Neural cell (in vitro differentiated cells): ENCODE measurements at regions not wholly inside any gene's neighbourhood (a gene's known extent, or its start where the extent isn't known, plus 50 kb on each side); places are given as distances from the start of the nearest gene placed in this dataset.

Experiments used
- H2AFZ ChIP-seq: fragments of 200-600, 300-800 bp; sonication (generic), shearing (Covaris generic); 2 replicates; pipeline ENCODE4 v1.6.0; 2014; ENCODE audit warnings: low read depth, mild to moderate bottlenecking, antibody characterized with exemption, low read length, moderate library complexity
- H3F3A ChIP-seq: fragments of 200-600 bp; shearing (Covaris generic); 2 replicates; pipeline ENCODE4 v1.6.1; 2016; ENCODE audit warnings: mild to moderate bottlenecking, moderate library complexity, mixed read lengths, antibody characterized with exemption, low read length; ENCODE audit not compliant: insufficient read depth, poor library complexity, severe bottlenecking
- H3K27ac ChIP-seq: fragments of 200-600, 300-800 bp; sonication (generic), shearing (Covaris generic); 2 replicates; pipeline ENCODE4 v1.5.1; 2014; ENCODE audit warnings: mild to moderate bottlenecking, low read length, moderate library complexity
- H3K27me3 ChIP-seq: fragments of 300-800, 200-600 bp; sonication (generic), shearing (Covaris generic); 2 replicates; pipeline ENCODE4 v1.6.0; 2014; ENCODE audit warnings: mild to moderate bottlenecking, low read depth, low read length, moderate library complexity; ENCODE audit not compliant: insufficient read depth
- H3K36me3 ChIP-seq: fragments of 300-800, 200-600 bp; sonication (generic), shearing (Covaris generic); 2 replicates; pipeline ENCODE4 v1.5.1; 2014; ENCODE audit warnings: mild to moderate bottlenecking, antibody characterized with exemption, low read length, moderate library complexity; ENCODE audit not compliant: insufficient read depth
- H3K4me2 ChIP-seq: fragments of 300-800, 200-600 bp; sonication (generic), shearing (Covaris generic); 2 replicates; pipeline ENCODE4 v1.6.0; 2014; ENCODE audit warnings: mild to moderate bottlenecking, low read length
- H3K4me3 ChIP-seq: fragments of 300-800, 200-600 bp; sonication (generic), shearing (Covaris generic); 2 replicates; pipeline ENCODE4 v1.5.1; 2014; ENCODE audit warnings: mild to moderate bottlenecking, low read length, moderate library complexity
- H3K79me2 ChIP-seq: fragments of 200-600 bp; shearing (Covaris generic); replicated peaks from 2 replicates; pipeline ENCODE4 v1.6.0; 2014; ENCODE audit warnings: mild to moderate bottlenecking, low read length, moderate library complexity; ENCODE audit not compliant: insufficient read depth
- H3K9ac ChIP-seq: fragments of 300-800, 200-600 bp; sonication (generic), shearing (Covaris generic); 2 replicates; pipeline ENCODE4 v1.6.1; 2016; ENCODE audit warnings: mild to moderate bottlenecking, low read length, mixed read lengths
- H3K9me2 ChIP-seq: fragments of 200-600 bp; shearing (Covaris generic); 2 replicates; pipeline ENCODE4 v1.6.1; 2016; ENCODE audit warnings: mild to moderate bottlenecking, low read length, mixed read lengths; ENCODE audit not compliant: insufficient read depth
- H3K9me3 ChIP-seq: fragments of 200-600, 300-800 bp; sonication (generic), shearing (Covaris generic); 2 replicates; pipeline ENCODE4 v1.6.1; 2016; ENCODE audit warnings: mild to moderate bottlenecking, mixed run types, low read length, moderate library complexity, mixed read lengths
- H4K20me1 ChIP-seq: fragments of 200-600 bp; shearing (Covaris generic); 2 replicates; pipeline ENCODE4 v1.6.1; 2016; ENCODE audit warnings: mild to moderate bottlenecking, mixed run types; ENCODE audit not compliant: insufficient read depth
- EP300 ChIP-seq: fragments of 450-650 bp; conservative IDR thresholded peaks from 2 replicates; pipeline ENCODE4 v1.6.1; 2014; ENCODE audit warnings: antibody characterized with exemption, mild to moderate bottlenecking, moderate library complexity; ENCODE audit not compliant: poor library complexity, severe bottlenecking
- EZH2 ChIP-seq: fragments of 200-600, 300-800 bp; shearing (Covaris generic), sonication (generic); IDR thresholded peaks from 2 replicates; pipeline ENCODE4 v1.6.1; 2014; ENCODE audit warnings: antibody characterized with exemption, low read length, borderline replicate concordance, mild to moderate bottlenecking; ENCODE audit not compliant: insufficient read depth, poor library complexity, severe bottlenecking
- MXI1 ChIP-seq: fragments of 450-650 bp; conservative IDR thresholded peaks from 2 replicates; pipeline ENCODE4 v1.6.1; 2014; ENCODE audit warnings: antibody characterized with exemption, mild to moderate bottlenecking; ENCODE audit not compliant: poor library complexity, severe bottlenecking
- POLR2AphosphoS5 ChIP-seq: IDR thresholded peaks from 2 replicates; pipeline ENCODE4 v1.6.1; 2012
- RAD21 ChIP-seq: fragments of 450-650 bp; conservative IDR thresholded peaks from 2 replicates; pipeline ENCODE4 v1.6.1; 2014; ENCODE audit warnings: antibody characterized with exemption, mild to moderate bottlenecking, moderate library complexity
- SMC3 ChIP-seq: fragments of 450-650 bp; conservative IDR thresholded peaks from 2 replicates; pipeline ENCODE4 v1.6.1; 2014; ENCODE audit warnings: antibody characterized with exemption, mild to moderate bottlenecking, moderate library complexity; ENCODE audit not compliant: poor library complexity
- TAF1 ChIP-seq: IDR thresholded peaks from 2 replicates; pipeline ENCODE4 v1.6.1; 2012; ENCODE audit warnings: low read depth
- TF ChIP-seq, protein P1 (sequence below): fragments of 450-650 bp; IDR thresholded peaks from 2 replicates; pipeline ENCODE4 v1.5.1; 2014; ENCODE audit warnings: antibody characterized with exemption, mild to moderate bottlenecking, moderate library complexity; ENCODE audit not compliant: poor library complexity, severe bottlenecking
- TF ChIP-seq, protein P2 (sequence below): IDR thresholded peaks from 2 replicates; pipeline ENCODE4 v1.6.1; 2012; ENCODE audit warnings: borderline replicate concordance

DNA sequence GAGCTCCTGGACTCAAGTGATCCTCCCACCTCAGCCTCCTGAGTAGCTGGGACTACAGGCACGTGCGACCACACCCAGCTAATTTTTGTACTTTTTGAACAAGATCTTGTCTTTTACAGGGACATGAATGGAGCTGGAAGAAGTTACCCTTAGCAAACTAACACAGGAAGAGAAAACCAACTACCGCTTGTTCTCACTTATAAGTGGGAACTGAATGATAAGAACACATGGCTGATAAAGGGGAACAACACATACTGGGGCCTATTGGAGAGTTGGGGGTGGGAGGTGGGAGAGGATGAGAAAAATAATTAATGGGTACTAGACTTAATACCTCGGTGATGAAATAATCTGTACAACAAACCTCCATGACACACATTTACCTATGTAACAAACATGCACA lies 70.9 kb upstream of the INHBA start:
- TF ChIP-seq, protein P1, sequence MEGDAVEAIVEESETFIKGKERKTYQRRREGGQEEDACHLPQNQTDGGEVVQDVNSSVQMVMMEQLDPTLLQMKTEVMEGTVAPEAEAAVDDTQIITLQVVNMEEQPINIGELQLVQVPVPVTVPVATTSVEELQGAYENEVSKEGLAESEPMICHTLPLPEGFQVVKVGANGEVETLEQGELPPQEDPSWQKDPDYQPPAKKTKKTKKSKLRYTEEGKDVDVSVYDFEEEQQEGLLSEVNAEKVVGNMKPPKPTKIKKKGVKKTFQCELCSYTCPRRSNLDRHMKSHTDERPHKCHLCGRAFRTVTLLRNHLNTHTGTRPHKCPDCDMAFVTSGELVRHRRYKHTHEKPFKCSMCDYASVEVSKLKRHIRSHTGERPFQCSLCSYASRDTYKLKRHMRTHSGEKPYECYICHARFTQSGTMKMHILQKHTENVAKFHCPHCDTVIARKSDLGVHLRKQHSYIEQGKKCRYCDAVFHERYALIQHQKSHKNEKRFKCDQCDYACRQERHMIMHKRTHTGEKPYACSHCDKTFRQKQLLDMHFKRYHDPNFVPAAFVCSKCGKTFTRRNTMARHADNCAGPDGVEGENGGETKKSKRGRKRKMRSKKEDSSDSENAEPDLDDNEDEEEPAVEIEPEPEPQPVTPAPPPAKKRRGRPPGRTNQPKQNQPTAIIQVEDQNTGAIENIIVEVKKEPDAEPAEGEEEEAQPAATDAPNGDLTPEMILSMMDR, result no peak
- TF ChIP-seq EZH2 (no peak), MXI1 (no peak), POLR2AphosphoS5 (no peak), EP300 (no peak), SMC3 (no peak), TAF1 (no peak), RAD21 (no peak)
- TF ChIP-seq, protein P2, sequence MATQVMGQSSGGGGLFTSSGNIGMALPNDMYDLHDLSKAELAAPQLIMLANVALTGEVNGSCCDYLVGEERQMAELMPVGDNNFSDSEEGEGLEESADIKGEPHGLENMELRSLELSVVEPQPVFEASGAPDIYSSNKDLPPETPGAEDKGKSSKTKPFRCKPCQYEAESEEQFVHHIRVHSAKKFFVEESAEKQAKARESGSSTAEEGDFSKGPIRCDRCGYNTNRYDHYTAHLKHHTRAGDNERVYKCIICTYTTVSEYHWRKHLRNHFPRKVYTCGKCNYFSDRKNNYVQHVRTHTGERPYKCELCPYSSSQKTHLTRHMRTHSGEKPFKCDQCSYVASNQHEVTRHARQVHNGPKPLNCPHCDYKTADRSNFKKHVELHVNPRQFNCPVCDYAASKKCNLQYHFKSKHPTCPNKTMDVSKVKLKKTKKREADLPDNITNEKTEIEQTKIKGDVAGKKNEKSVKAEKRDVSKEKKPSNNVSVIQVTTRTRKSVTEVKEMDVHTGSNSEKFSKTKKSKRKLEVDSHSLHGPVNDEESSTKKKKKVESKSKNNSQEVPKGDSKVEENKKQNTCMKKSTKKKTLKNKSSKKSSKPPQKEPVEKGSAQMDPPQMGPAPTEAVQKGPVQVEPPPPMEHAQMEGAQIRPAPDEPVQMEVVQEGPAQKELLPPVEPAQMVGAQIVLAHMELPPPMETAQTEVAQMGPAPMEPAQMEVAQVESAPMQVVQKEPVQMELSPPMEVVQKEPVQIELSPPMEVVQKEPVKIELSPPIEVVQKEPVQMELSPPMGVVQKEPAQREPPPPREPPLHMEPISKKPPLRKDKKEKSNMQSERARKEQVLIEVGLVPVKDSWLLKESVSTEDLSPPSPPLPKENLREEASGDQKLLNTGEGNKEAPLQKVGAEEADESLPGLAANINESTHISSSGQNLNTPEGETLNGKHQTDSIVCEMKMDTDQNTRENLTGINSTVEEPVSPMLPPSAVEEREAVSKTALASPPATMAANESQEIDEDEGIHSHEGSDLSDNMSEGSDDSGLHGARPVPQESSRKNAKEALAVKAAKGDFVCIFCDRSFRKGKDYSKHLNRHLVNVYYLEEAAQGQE, result no peak
- Histone ChIP-seq H4K20me1 (no peaks in the 10 kb centered on the region), H2AFZ (no peak overlapping the region), H3K4me3 (no peak overlapping the region), H3K27ac (no peak overlapping the region), H3K9me2 (no peaks in the 10 kb centered on the region), H3K9me3 (no peaks in the 10 kb centered on the region), H3K79me2 (no peaks in the 10 kb centered on the region), H3F3A (no peaks in the 10 kb centered on the region), H3K27me3 (no peaks in the 10 kb centered on the region), H3K36me3 (no peaks in the 10 kb centered on the region), H3K4me2 (no peak overlapping the region), H3K9ac (no peak overlapping the region)

DNA sequence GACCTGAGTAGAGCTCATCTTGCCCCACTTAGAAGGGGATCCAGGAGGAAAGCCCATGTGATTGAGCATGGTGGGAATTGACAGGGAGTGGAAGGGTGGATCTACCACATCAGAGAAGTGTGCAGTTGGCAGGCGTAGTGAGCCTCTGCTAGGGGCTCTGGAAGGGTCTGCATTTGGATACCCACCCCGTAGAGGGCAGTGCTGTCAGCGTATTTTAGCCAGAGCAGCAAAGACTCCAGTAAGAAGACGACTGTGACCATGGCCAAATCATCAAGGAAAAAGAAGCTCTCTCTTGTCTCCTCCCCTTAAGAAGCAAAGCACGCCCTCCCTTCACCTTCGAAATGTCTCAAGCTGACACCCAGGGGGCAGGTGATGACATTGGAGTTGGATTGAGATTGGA lies 68.8 kb upstream of the INHBA start:
- Histone ChIP-seq H3K27me3 (no peaks in the 10 kb centered on the region), H3K9ac (no peak overlapping the region), H3K27ac (no peak overlapping the region), H3K9me2 (no peaks in the 10 kb centered on the region), H3K36me3 (no peaks in the 10 kb centered on the region), H2AFZ (no peak overlapping the region), H4K20me1 (no peaks in the 10 kb centered on the region), H3K79me2 (no peaks in the 10 kb centered on the region), H3K4me2 (no peak overlapping the region), H3K9me3 (no peaks in the 10 kb centered on the region), H3F3A (no peaks in the 10 kb centered on the region), H3K4me3 (no peak overlapping the region)
- TF ChIP-seq, protein P1, result no peak
- no peak for TF ChIP-seq RAD21
- no peak for TF ChIP-seq SMC3
- TF ChIP-seq EP300, result no peak
- no peak for TF ChIP-seq POLR2AphosphoS5
- TF ChIP-seq EZH2, result no peak
- TF ChIP-seq, protein P2, result no peak
- no peak for TF ChIP-seq TAF1
- no peak for TF ChIP-seq MXI1
